VCaP (cell line): ENCODE measurements at regions not wholly inside any gene's neighbourhood (a gene's known extent, or its start where the extent isn't known, plus 50 kb on each side); places are given as distances from the start of the nearest gene placed in this dataset.

Experiments
- H3K27ac ChIP-seq: fragments of 450-650 bp; 2 replicates; pipeline ENCODE4 v1.5.1; 2017
- CTCF ChIP-seq: fragments of 450-650 bp; conservative IDR thresholded peaks from 2 replicates; pipeline ENCODE4 v1.5.1; 2017; ENCODE audit warnings: mild to moderate bottlenecking, moderate library complexity

DNA sequence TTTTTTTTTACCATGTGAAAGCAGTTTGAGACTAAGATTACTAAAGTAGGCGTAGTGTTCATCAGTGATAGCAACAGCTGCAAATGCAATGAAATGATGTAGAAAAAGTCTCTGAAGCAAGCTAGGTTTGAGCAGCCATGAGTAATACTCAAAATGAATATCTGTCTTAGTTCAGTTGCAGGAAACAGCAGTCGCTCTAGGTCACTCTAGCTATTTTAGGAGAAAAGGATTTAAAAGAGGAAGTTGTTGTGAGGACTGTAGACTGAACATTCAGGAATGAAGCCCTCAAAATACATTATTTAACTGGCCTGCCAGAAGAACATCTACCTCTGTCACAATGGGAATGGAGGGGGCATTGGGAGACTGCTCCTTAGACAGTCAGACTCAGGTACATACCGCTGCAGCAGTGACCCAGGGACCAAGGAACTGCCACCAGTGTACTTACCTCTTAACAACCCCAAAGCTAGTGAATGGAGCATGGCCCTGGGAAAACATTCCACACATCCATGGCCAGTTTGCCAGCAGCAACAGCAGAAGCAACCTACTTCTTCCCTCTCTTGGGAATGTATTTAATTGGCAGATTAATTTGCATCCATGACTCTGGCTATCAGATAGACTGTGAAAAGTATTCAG, 243.0 kb upstream of the KHDRBS2 start:
- H3K27ac ChIP-seq: no peak overlapping the region
- no peak for TF ChIP-seq CTCF

GRCh38 chr6:62523630-62524029, 237.6 kb upstream of the KHDRBS2 start:
- no peak overlapping the region for H3K27ac ChIP-seq
- no peak for TF ChIP-seq CTCF

DNA sequence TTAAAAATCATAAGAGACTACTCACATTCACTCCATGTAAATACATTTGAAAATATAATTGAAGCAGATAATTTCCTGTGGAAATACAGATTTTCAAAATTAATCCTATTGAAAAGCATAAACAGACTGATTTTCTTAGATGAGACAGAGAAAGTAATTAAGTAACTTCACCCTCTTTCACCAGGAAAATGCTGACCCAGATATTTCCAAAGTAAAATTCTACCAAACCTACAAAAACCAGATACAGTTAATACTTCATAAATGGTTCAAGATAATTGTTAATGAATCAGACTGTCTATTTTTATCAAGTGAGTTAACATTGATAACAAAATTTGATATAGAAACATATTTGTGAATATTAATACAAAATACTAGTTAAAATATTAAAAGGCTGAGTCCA, 233.5 kb upstream of the KHDRBS2 start:
- TF ChIP-seq CTCF: no peak
- no peak overlapping the region for H3K27ac ChIP-seq

GRCh38 chr6:62516291-62517141, 230.5 kb upstream of the KHDRBS2 start:
- no peak for TF ChIP-seq CTCF
- no peak overlapping the region for H3K27ac ChIP-seq

DNA sequence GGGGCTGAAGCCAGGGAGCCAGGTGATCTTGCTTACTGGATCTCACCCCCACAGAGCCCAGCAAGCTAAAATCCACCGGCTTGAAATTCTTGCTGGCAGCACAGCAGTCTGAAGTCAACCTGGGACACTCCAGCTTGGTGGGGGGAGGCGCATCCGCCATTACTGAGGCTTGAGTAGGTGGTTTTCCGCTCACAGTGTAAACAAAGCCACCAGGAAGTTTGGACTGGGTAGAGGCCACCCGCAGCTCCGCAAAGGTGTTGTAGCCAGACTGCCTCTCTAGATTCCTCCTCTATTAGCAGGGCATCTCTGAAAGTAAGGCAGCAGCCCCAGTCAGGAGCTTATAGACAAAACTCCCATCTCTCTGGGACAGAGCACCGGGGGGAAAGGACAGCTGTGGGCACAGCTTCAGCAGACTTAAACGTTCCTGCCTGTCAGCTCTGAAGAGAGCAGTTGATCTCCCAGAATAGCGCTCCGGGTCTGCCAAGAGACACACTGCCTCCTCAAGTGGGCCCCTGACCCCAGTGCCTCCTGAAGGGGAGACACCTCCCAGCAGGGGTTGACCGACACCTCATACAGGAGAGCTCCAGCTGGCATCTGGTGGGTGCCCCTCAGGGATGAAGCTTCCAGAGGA, 206.3 kb upstream of the KHDRBS2 start:
- no peak for TF ChIP-seq CTCF
- H3K27ac ChIP-seq: no peak overlapping the region

DNA sequence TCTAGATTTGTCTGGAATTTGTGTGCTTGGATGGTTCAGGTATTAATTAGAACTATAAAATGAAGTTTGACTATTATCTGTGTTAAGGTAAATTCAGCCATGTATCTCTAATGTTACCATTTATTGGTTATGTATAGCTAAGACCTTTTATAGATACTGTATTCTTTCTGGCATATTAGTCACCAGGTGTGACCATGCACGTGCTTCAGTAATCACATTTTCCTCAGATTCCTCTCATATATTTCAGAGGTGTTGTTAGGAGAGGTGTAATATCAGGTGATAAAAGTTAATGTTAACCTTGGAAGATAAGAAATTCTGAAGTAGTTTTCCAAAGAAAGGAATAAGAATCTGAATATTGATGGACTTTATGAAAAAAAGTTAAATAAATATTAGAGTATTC, 194.5 kb upstream of the KHDRBS2 start:
- H3K27ac ChIP-seq: no peak overlapping the region
- no peak for TF ChIP-seq CTCF

- no peak overlapping the region for H3K27ac ChIP-seq
Measured at GRCh38 chr6:62479697-62480220, 193.7 kb upstream of the KHDRBS2 start.

More at GRCh38 chr6:62479697-62480220, 193.7 kb upstream of the KHDRBS2 start:
- no peak for TF ChIP-seq CTCF
